GM23248 (cell line): ENCODE measurements at regions not wholly inside any gene's neighbourhood (a gene's known extent, or its start where the extent isn't known, plus 50 kb on each side); places are given as distances from the start of the nearest gene placed in this dataset.

Experiments
- EZH2 ChIP-seq: fragments of 200-600 bp; sonication (generic); IDR thresholded peaks from 2 replicates; pipeline ENCODE4 v1.6.1; 2018; ENCODE audit warnings: antibody characterized with exemption, mild to moderate bottlenecking; ENCODE audit not compliant: insufficient read depth, poor library complexity, severe bottlenecking
- EZH2phosphoT487 ChIP-seq: fragments of 200-600 bp; sonication (generic); IDR thresholded peaks from 2 replicates; pipeline ENCODE4 v1.6.1; 2018; ENCODE audit warnings: antibody characterized with exemption, moderate library complexity, mild to moderate bottlenecking, low read depth; ENCODE audit not compliant: insufficient read depth

DNA sequence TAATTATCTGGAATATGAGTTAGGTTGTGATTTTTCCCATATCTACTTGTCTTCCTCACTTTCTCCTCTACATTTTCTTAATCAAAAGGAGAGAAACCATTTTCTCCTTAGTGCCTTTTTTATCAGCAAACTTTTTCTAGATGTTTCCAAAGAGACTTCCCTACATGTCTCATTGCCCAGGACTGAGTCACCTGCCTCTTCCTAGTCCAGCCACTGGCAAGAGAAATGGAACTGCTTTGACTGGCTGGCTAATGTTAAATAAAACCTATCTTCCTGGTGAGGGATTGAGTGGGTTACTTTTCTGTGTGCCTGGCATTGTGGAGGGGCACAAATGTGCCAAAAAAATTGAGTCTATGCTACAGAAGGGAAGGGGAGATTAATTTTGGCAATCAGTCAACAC, 52.1 kb upstream of the CD5L start:
- no peak for TF ChIP-seq EZH2
- no peak for TF ChIP-seq EZH2phosphoT487
